CD1c-positive myeloid dendritic cell (primary cell): ENCODE measurements at regions not wholly inside any gene's neighbourhood (a gene's known extent, or its start where the extent isn't known, plus 50 kb on each side); places are given as distances from the start of the nearest gene placed in this dataset.

Experiments used
- DNase-seq: peaks from one replicate; pipeline ENCODE4 v3.0.0-alpha.2; 2016; ENCODE audit errors: extremely low spot score

DNA sequence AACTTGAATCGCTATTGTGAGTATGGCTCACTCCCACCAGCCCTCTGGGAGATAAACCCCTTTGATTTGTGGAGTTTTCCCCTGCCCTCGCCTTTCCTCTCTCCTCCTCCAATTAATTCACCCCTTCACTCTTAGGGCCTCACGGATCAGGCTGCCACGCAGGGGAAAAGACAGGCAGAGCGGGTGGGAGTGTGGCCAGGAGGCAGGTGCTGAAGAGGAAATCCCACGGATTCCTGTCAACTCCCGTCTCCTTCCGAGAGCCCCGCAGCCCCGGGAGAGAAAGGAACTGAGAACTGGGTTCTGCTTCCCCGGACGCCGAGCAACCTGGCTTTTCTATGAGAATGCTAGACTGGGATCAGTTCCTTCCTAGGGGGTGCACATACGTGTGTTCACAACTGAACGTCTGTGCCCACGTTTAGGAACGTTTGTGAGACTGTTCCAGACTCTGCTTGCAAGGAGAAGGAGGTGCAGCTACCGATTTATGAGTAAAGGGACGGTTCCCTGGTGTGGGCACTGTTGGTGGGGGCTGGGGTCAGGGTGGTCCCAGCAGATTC, 314.5 kb upstream of the TLE4 start:
- DNase-seq, result peak; percentile 43

DNA sequence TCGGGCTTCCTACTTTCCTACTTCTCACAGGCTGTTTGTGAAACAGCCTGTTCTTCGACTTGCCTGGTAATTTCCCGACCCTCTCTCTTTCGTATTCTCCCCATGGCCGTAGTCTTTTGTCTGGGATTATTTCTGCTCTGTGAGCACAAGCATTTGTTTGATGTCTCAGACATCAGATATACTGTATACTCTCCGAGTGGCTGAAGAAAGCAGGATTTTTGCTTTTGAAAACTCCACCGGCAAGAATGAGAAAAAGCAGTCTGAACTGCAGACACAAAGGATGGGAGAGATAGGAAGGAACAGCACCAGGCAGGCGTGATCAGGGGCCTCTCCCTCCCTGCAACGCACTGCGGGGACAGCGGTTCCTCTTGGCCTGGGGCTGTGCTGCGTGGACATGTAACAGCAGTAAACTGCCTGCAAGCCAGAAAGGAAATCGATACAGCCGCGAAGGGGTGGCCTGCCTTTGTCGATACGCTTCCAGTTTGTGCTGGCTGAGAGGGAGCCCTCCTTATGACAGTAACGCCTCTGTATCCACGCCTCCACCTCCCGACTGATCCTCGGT, 313.9 kb upstream of the TLE4 start:
- no peak for DNase-seq

DNA sequence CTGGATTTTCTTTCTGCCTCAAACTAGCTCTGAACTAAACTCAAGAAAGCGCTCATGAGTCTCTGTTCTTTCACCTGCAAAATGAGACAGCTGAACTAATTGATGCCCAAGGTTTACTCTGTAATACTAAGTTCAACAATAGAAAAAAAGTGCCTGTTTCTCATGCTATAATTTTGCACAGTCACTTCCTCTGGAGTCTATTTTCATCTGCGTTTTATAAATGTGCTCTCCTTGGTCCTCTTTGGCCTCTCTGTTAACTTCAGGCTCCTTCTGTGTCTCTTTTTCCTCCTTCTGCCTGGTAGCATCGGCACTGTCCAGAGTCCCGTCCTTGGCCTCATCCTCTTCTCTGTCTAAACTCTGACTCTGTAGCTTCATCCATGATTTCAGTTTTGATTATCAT, 311.9 kb upstream of the TLE4 start:
- DNase-seq, result no peak

DNA sequence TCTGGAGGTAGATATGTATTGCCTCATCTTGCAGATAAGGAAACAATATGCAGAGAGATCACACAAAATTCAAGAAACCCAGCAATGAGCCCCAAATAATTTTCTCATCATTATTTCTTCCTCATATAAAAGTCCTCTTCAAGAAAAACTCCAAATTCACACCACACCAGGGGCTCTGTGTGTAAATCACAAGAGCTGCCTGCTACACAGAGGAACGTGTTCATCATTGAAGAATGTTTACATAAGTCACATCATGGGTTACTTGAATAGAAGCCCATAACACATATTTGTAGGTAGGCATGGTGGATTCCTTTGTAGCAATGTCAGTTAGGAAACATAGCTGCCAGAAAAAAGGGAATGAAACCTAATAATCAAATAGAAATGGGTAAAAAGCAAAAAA, 308.1 kb upstream of the TLE4 start:
- no peak for DNase-seq

DNA sequence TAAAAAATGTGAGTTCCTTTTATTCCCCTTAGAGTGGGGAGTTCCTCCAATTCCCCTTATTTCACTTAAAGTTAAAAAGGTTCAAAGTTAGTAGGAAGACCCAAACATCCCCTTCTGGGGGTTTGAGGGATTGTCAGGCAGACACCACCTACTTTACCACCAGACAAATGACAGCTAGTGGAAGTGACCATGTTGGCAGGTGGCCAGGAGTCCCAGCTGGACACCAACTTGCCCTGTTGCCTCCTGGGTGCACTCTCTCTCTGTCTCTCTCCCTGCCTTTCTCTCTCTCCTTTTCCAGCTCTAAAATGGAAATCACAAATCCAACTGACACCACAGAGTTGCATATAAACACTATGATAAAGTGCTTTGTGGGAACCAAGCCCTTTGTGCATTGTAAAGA, 307.7 kb upstream of the TLE4 start:
- peak; percentile 8 for DNase-seq

DNA sequence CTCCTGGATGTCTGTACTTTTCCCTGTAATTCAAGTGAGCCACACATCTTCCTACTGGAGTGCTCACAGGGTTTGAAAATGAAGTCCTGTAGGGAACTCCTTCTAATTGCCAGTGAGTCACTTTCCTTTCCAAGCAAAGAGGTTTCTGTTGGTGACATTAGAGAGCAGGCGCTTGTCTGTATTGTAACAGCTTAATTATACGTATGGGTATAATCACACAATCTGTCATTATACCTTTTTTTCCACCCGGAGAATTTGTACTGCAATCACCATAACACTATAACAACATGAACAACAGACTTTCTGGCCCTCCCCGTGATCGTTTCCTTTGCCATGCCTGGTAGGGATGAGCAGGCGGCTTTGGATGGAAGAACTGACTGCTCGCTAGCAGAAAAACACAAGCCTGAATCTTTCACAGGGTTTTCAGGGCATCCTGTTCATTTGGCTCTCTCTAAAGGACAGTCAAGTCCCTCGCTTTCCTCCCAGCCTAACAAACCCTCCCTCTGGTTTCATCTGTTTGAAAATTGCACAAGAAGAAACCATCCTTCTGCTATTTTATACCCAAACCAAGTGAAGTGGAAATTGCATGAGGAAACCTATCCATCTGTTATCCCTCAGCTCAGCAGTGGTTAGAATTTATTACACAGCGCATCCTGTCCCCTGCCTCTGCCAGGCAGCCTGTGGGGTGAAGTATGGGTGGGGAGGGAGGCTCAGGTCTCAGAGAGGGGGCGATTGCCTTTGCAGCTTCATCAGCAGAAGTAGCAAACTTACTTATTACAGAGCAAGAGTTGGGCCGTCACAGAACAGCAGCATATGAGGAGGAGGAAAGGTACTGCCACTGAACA, 307.0 kb upstream of the TLE4 start:
- DNase-seq, result no peak

DNA sequence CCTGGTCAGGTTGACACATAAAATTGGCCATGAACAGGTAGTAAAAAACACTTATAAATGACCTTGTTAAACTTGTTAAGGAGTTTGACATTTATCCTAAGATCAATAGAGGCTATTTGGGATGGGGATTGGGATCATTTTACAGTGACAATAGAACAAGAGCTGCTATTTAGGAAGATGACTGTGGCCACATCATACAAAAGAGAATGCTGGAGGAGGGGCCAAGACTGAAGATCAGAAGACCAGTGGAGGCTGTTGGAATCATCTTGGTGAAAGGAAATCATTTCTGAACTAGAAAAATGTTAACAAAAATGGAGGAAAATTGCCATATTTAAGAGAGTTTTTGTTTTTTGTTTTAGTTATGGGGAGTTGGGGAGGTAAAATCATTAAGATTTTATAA, 304.8 kb upstream of the TLE4 start:
- no peak for DNase-seq

DNA sequence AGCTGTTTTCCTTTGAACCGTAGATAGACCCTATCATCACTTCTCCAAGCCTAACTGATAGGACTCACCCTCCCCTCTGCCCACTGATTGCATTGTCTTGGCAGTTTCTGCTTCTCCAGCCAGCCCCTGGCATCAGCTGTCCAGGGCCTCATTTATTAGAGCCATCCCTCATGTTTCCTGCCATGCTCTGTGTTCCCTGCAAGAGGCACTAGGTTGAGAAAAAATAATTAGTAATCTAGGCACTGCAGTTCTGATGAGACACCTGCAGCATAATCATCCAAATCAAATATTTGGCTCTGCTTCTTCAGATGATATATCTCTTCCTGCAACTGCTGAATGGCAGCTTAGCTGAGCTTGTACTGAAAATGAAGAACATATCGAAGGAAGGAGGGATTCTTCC, 303.0 kb upstream of the TLE4 start:
- no peak for DNase-seq

DNA sequence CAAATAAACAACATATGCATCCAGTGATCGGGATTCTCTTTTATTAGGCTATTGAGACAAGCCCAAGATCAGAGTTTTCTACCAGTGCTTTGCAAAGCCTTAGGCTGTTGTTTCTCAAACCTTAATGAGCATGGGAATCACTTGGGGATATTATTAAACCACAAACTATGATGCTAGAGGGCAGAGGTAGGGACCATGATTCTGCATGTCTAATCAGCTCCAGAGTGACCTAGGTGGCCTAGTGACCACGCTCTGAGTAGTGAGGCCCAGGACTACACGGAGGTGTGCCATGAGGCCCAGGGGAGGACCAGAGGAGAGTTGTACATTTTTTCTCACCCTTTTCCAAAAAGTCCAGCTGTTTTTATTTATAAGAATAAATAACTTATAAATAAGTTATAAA, 298.5 kb upstream of the TLE4 start:
- DNase-seq, result no peak

DNA sequence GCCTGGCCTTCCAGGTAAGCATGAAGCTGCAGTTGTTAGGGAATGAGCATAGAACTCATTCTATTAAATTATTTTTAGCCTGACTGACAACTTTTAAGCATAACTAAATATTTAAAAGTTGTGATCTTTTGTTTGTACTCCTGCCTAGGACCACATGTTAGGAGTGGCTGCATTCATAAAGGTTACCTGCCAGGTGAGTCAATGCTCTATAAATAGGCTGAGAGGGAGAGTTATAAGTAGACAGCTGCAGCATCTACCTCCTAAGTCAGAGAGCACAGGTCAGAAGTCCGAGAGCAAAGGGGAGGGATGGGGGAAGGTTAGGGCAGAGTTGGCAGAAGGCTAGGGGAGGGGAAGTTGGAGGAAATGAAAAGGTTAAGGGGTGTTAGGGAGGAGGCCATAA, 292.4 kb upstream of the TLE4 start:
- no peak for DNase-seq

DNA sequence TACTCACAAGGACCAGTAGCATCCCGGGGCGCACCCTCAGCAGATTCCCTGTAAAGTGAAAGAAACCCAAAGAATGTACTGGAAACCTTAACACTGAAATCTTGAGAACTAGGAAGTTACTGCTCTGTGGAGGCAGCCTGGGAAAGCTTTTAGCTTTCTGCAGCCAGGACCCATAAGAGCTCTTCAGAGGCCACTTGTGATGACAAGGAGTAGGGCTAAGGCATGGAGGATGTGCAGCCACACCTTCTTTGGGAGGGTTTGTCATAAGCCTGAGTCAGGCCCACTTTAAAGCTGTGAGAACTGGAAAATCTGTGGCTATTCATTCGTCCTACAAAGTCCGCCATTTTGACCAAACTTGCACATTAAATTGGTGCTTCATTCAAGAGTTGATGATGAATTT, 291.1 kb upstream of the TLE4 start:
- no peak for DNase-seq

DNA sequence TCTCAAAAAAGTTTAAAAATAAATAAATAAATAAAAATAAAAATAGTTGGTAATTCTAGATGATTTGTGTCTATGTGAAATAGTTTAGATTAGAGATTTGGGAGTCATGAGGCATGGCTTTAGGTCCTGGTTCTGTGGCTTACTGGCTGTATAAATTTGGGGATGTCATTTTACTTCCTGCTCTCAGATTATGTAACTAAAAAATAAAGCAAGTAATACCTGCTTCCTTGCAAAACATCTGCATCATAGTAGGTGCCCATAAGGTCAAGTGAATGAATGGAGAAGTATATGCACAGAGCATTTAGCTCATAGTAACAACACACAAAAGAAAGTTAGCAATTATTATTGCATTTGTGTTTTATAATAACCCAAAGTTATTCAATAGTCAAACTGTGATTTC, 287.7 kb upstream of the TLE4 start:
- DNase-seq, result no peak

DNA sequence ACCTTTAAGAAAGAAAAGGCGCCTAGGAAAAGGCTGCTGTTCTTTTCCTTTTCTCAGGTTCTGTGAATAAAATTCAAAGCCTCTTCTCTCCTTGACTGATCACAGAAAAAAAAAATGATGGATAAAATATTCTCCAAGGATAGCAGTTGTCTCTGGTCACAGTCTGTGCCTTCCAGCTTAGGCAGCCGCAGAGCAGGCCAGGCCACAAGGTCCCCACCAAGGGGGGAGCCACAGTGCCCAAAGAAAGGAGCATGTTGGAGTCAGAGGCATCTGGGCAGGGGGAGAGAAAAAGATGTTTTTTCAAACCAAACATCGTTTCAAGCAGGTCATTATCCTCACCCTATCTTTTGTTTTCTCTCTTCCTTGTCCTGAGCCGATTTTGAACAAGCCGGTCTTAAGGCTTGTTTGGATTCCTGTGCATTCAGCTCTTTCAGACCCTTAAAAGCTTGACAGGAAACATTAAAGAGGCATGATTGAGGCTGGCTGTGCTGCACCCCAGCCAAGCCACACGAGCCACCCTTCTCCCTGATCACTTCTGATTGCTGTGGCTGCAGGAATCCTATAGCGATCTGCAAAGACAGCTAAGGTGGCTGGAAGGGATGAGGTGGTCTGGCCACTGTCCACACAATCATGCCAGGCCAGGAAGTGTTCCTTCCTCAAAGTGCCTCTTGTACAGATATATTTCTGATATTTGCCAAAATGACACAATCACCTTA, 284.6 kb upstream of the TLE4 start:
- no peak for DNase-seq

DNA sequence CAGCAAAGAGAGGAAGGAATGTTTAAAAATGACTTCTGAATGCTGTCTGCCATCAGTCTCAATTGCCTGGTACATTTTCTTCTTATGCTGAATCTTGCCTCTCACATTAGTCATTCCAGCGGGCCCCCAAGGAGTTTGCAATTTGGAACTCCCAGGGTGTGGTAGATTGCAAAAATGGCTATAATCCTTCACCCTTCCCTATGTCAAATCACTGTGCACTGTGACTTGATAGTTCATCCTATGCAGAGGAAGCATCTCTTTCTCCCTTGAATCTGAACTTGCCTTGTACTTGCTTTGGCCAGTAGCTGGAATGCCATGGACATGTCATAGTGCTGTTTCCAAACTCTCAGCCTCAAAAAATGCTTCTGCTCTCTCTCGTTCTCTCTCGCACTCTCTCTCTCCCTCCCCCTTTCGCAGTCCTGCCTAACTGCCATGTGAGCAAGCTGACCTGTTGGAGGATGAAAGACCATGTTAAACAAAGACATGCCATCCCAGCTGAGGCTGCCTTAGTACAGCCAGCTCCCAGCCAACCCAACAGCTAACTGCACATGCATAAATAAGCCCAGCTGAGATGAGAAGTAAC, 284.0 kb upstream of the TLE4 start:
- no peak for DNase-seq

DNA sequence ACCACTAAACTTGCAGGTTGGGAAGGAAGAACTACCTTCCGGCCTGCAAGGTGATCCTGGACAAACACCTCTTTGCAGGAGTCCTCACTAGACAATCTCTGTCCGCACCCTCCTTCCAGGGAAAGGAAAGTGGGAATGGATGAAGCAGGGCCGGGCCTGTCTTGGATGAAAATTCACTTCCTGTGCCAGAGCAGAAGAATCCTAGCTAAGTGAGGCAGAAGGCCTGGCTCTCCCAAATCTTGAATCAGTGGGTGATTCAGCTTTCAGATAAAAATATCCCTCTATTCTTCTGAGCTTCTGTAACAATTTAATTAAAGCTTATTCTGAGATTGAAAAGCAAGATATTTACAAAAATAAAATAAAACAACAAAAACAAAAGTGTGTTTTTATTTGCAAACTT, 281.9 kb upstream of the TLE4 start:
- no peak for DNase-seq

DNA sequence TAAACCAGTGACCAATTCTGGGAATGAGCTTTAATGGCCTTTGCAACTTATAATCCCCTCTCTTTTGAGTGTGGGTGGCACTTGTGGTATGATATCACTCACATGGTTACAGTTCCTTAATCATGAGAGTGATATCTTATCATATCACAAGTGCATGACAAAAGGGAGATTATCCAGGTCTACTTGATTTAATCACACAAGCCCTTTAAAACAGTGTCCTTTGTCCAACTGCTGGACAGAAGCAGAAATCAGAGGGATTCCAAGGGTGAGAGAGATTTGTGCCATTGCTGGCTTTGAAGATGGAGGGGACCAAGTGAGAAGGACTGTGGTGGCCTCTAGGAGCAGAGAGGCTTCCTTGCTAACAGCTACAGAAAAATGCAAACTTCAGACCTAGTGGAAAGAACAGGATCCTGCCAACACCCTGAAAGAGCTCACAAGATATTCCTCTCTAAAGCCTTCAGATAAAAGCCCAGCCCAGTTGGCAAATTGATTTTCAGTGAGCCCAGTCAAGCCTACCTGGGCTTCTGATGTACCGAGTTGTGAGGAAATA, 279.0 kb upstream of the TLE4 start:
- DNase-seq, result no peak

DNA sequence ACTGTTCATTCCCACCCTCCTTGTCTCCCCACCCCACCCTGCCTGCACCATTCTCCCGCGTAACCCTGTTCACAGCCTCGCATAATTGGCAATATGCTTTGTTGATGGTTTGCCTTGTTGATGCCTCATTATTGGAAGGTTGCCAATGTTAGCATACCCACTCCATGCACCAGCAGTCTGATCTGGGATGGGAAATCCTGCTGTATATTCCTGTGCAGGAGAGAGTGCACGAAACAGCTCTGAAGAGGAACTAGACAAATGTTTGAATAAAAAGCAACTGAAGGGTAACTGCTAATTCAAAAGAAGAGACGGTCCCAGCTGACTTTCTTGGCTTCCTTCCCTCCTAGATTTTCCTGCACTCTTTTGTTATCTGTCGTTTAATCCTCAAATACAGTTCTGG, 271.7 kb upstream of the TLE4 start:
- DNase-seq, result no peak

DNA sequence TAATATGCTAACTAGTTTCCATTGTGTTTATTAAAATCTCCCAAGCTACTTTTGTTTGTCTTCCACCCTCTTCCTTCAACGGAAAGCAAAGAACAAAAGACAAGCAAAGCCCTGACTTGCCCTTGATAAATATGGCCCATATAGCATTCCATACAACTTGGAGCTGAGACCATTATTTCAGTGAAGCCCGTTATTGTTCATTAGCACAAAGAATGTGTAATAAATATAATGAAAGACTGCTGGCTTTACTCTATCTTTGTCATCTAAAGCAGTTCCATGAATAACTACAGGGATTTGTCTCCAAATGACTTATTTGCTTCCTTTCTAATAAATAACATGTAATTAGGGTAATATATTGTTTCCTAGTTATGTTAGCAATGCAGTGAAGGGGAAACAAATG, 270.7 kb upstream of the TLE4 start:
- no peak for DNase-seq

DNA sequence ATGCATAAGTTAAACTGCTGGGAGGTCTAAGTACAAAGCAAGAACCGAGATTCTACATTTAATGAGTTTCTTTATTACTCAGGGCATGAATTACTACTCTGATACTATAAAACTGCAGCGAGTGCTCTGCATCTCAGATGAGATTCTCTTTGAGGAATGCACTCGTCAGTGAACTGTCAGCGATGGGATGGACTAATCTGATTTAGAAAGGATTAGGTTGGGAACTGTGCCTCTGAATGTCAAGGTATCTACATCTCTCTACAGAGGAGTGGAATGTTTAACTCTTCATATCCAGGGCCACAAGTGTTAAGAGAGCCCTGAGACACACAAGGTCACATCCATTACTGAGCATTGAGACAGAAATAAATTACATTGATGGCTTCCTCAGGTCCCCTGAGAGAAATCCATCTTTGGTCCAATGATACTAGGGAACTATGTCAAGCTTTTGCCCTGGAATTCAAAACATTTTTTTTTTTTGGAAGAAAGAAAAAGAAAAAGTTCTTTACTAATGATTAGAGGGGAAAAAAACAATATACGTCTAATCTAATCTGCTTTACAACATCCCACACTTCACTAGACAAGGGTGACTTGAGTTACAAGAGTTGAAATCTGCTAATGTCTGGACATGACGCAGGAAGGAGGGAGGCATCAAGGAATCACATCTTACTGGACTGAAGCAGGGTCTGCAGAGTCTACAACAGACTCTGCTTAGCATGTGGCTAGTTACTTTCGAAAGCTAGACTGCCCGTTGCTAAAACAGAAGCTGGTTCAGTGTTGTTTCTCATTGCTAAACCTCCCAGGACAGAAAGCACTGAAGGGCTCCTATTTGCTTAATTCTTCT, 270.0 kb upstream of the TLE4 start:
- DNase-seq, result no peak

DNA sequence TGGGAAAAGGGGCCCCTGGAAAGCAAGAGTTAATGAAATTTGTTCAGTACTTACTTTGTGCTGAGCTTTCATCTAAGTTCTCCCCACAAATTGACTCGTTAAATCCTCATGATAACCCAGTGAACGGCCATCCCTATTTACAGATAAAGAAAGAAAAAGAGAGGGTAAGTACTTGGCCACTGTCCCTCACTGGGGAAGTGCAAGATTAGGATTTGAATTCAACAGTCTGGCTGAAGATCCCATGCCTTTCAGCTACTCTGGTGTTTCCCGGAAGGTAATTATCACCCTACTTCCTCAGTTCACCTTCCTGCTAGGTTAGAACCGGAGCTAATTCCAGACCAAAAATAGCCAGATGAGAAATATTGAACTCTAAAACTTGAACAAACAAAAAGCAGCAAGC, 269.2 kb upstream of the TLE4 start:
- no peak for DNase-seq

DNA sequence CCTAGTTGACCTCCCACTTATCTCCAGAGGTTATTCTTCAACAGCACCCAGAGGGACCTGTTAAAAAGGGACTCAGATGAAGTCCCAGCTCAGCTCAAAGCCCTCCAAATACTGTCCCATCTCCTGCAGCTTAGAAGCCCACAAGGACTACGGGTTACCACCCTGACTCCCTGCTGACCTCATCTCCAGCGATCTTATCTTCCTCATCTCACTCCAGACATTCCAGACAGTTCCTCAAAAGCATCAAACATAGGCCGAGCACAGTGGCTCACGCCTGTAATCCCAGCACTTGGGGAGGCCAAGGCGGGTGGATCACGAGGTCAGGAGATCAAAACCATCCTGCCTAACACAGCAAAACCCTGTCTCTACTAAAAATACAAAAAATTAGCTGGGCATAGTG, 263.8 kb upstream of the TLE4 start:
- no peak for DNase-seq
